Caco-2 (cell line): ENCODE measurements at regions not wholly inside any gene's neighbourhood (a gene's known extent, or its start where the extent isn't known, plus 50 kb on each side); places are given as distances from the start of the nearest gene placed in this dataset.
A peak's percentile ranks its signal among the peaks of the same experiment; 100 is the strongest.

Experiments
- BruUV-seq: library from RNA; stranded (reverse); fragments of 400-500 nt; replicated peaks from 2 replicates; lab custom pipeline; 2021; lab: Mats Ljungman, UMichigan
- CTCF ChIA-PET: fragments of 300-600 bp; sonication (Branson Sonifier 250); formaldehyde crosslinking; loops from one replicate; lab custom pipeline; 2022; ENCODE audit warnings: antibody characterized with exemption; lab: Charles Lee
- POLR2A ChIA-PET: fragments of 300-600 bp; sonication (Branson Sonifier 250); formaldehyde crosslinking; loops from one replicate; lab custom pipeline; 2022; ENCODE audit warnings: antibody characterized with exemption; lab: Charles Lee
- DNase-seq, 2 experiments: peaks; one replicate each; pipeline versions ENCODE4 v3.0.0 to v3.0.0-alpha.2; 2020 to 2022
- H3K27me3 ChIP-seq: replicated peaks from 2 replicates; pipeline ENCODE4 v1.6.0; 2011; ENCODE audit warnings: low read length; ENCODE audit not compliant: control insufficient read depth, insufficient read depth
- H3K36me3 ChIP-seq: 2 replicates; pipeline ENCODE4 v1.5.1; 2011; ENCODE audit warnings: low read length; ENCODE audit not compliant: control insufficient read depth, insufficient read depth
- H3K4me1 ChIP-seq: fragments of 250-450 bp; sonication (Bioruptor Pico); 2 replicates; pipeline ENCODE4 v1.5.1; 2020; ENCODE audit warnings: mild to moderate bottlenecking
- H3K4me3 ChIP-seq: 2 replicates; pipeline ENCODE4 v1.5.1; 2011; ENCODE audit warnings: low read depth, mild to moderate bottlenecking, control low read depth, low read length
- H3K9me3 ChIP-seq: fragments of 250-450 bp; sonication (Bioruptor Pico); 2 replicates; pipeline ENCODE4 v1.5.1; 2020; ENCODE audit warnings: mild to moderate bottlenecking, moderate library complexity
- H3K27ac Mint-ChIP-seq: one replicate; pipeline ENCODE4 v1.8.0; 2022; ENCODE audit warnings: mixed read lengths; ENCODE audit not compliant: unreplicated experiment
- H3K27me3 Mint-ChIP-seq: one replicate; pipeline ENCODE4 v1.8.0; 2022; ENCODE audit warnings: mixed read lengths; ENCODE audit not compliant: insufficient read depth, unreplicated experiment
- H3K36me3 Mint-ChIP-seq: one replicate; pipeline ENCODE4 v1.8.0; 2022; ENCODE audit warnings: mild to moderate bottlenecking, mixed read lengths; ENCODE audit not compliant: insufficient read depth, unreplicated experiment
- H3K4me1 Mint-ChIP-seq: one replicate; pipeline ENCODE4 v1.8.0; 2022; ENCODE audit warnings: low read depth, mixed read lengths; ENCODE audit not compliant: unreplicated experiment
- H3K4me3 Mint-ChIP-seq: one replicate; pipeline ENCODE4 v1.8.0; 2022; ENCODE audit warnings: mild to moderate bottlenecking, moderate library complexity, mixed read lengths; ENCODE audit not compliant: unreplicated experiment
- H3K9me3 Mint-ChIP-seq: one replicate; pipeline ENCODE4 v1.8.0; 2022; ENCODE audit warnings: mixed read lengths; ENCODE audit not compliant: unreplicated experiment
- CTCF ChIP-seq, 2 experiments: fragments of 200-600 bp in 1 of 2; IDR thresholded peaks; 1 replicate in 1 of 2; 2 replicates in 1 of 2; pipeline versions ENCODE4 v1.5.1 to v1.8.0; 2011 to 2022; ENCODE audit warnings: antibody characterized with exemption in 1 of 2, control low read depth in 1 of 2, inconsistent platforms in 1 of 2, low read depth in 1 of 2, low read length in 1 of 2, mild to moderate bottlenecking in 1 of 2, moderate library complexity in 1 of 2; ENCODE audit not compliant: insufficient read depth in 1 of 2, severe bottlenecking in 1 of 2, unreplicated experiment in 1 of 2
- intact Hi-C: fragments of 100-400 bp; cut with micrococcal nuclease; formaldehyde crosslinking; loops from one replicate; pipeline ENCODE4 v1.10.0; 2022; ENCODE audit not compliant: unreplicated experiment

GRCh38 chr5:39584927-39585326, 160.1 kb upstream of the DAB2 start:
- Mint-ChIP-seq H3K9me3 (no peaks in the 10 kb centered on the region), H3K27ac (no peak overlapping the region), H3K4me1 (peaks cover 3% of the 10 kb centered on the region), H3K27me3 (no peaks in the 10 kb centered on the region), H3K36me3 (no peaks in the 10 kb centered on the region), H3K4me3 (no peak overlapping the region)
- Histone ChIP-seq H3K9me3 (no peaks in the 10 kb centered on the region), H3K4me3 (no peak overlapping the region), H3K4me1 (peaks cover 4% of the 10 kb centered on the region), H3K36me3 (no peaks in the 10 kb centered on the region), H3K27me3 (no peaks in the 10 kb centered on the region)
- no peak for TF ChIP-seq CTCF (IDR thresholded peaks at IDR 0.05; ENCODE audit: insufficient read depth in 1 of 2, low read depth in 1 of 2, low read length in 1 of 2, severe bottlenecking in 1 of 2, unreplicated experiment in 1 of 2)
- no peak for DNase-seq
- intact Hi-C loops: no loop called here
- ChIA-PET CTCF (interaction anchor here (0.9 kb wide), 1 partner anchor 27 kb away, joined by 3 read pairs; no protein-coding TSS in a partner anchor), POLR2A (no interaction called here)
- BruUV-seq: no TSS peak

- no peaks in the 10 kb centered on the region for H3K27me3 Mint-ChIP-seq
- H3K36me3 Mint-ChIP-seq: no peaks in the 10 kb centered on the region
- H3K9me3 Mint-ChIP-seq: no peaks in the 10 kb centered on the region
- DNase-seq: no peak
- H3K36me3 ChIP-seq: no peaks in the 10 kb centered on the region
- CTCF ChIA-PET: no interaction called here
- intact Hi-C loops: no loop called here
- no peak overlapping the region for H3K4me3 Mint-ChIP-seq
- H3K4me3 ChIP-seq: no peak overlapping the region
- H3K27me3 ChIP-seq: no peaks in the 10 kb centered on the region
- no peak for TF ChIP-seq CTCF (IDR thresholded peaks at IDR 0.05; ENCODE audit: insufficient read depth in 1 of 2, low read depth in 1 of 2, low read length in 1 of 2, severe bottlenecking in 1 of 2, unreplicated experiment in 1 of 2)
- no peak overlapping the region for H3K27ac Mint-ChIP-seq
- peaks cover 13% of the 10 kb centered on the region for H3K4me1 ChIP-seq
- no TSS peak for BruUV-seq
- H3K4me1 Mint-ChIP-seq: peaks cover 13% of the 10 kb centered on the region
- POLR2A ChIA-PET: no interaction called here
- no peaks in the 10 kb centered on the region for H3K9me3 ChIP-seq
These were observed 156.1 kb upstream of the DAB2 start for GRCh38 chr5:39580702-39581453.

GRCh38 chr5:39579750-39580149, 155.0 kb upstream of the DAB2 start:
- peaks cover 13% of the 10 kb centered on the region for H3K4me1 Mint-ChIP-seq
- BruUV-seq: no TSS peak
- Histone ChIP-seq H3K9me3 (no peaks in the 10 kb centered on the region), H3K36me3 (no peaks in the 10 kb centered on the region), H3K27me3 (no peaks in the 10 kb centered on the region), H3K4me1 (peaks cover 13% of the 10 kb centered on the region), H3K4me3 (no peak overlapping the region)
- TF ChIP-seq CTCF (IDR thresholded peaks at IDR 0.05; ENCODE audit: insufficient read depth in 1 of 2, low read depth in 1 of 2, low read length in 1 of 2, severe bottlenecking in 1 of 2, unreplicated experiment in 1 of 2): no peak
- DNase-seq: no peak
- ChIA-PET POLR2A (no interaction called here), CTCF (interaction anchor here (1.5 kb wide), 1 partner anchor 113 kb away, joined by 3 read pairs; no protein-coding TSS in a partner anchor)
- intact Hi-C loops: loop anchor here (1.0 to 5.0 kb wide), 6 partner anchors 19 to 1157 kb away; no protein-coding TSS in a partner anchor
- H3K4me3 Mint-ChIP-seq: peak overlapping the region; percentile 7
- H3K36me3 Mint-ChIP-seq: no peaks in the 10 kb centered on the region
- peak overlapping the region; percentile 16 for H3K27ac Mint-ChIP-seq
- H3K27me3 Mint-ChIP-seq: no peaks in the 10 kb centered on the region
- H3K9me3 Mint-ChIP-seq: no peaks in the 10 kb centered on the region
